Neutrophil (primary cell): ENCODE measurements at regions not wholly inside any gene's neighbourhood (a gene's known extent, or its start where the extent isn't known, plus 50 kb on each side); places are given as distances from the start of the nearest gene placed in this dataset.
"Not testable (repeated sequence)": the region's sequence is repeated elsewhere in the genome, so short reads cannot be mapped to it uniquely, and the experiment has no call there.

Experiments used
- H3K27ac ChIP-seq: fragments of 200-600 bp; sonication (generic); 2 replicates; pipeline ENCODE4 v1.5.1; 2016; ENCODE audit warnings: mild to moderate bottlenecking, moderate library complexity
- H3K27me3 ChIP-seq: fragments of 200-600 bp; sonication (generic); 2 replicates; pipeline ENCODE4 v1.6.0; 2016; ENCODE audit warnings: mild to moderate bottlenecking
- H3K36me3 ChIP-seq: fragments of 200-600 bp; sonication (generic); 2 replicates; pipeline ENCODE4 v1.5.1; 2017
- H3K4me1 ChIP-seq, 2 experiments: fragments of 200-600 bp in 1 of 2; sonication (generic) in 1 of 2; 1 replicate in 1 of 2; 2 replicates in 1 of 2; pipeline versions ENCODE4 v1.5.1 to v1.6.1; 2013 to 2016; ENCODE audit warnings: low read depth in 1 of 2, low read length in 1 of 2, mild to moderate bottlenecking in 1 of 2, moderate library complexity in 1 of 2; ENCODE audit not compliant: control insufficient read depth in 1 of 2, insufficient read depth in 1 of 2
- H3K4me3 ChIP-seq, 2 experiments: fragments of 200-600 bp in 1 of 2; sonication (generic) in 1 of 2; 1 replicate in 1 of 2; 2 replicates in 1 of 2; pipeline ENCODE4 v1.5.1; 2013 to 2016; ENCODE audit warnings: low read depth in 1 of 2, low read length in 1 of 2, mild to moderate bottlenecking in 1 of 2, moderate library complexity in 1 of 2
- H3K9me3 ChIP-seq: fragments of 200-600 bp; sonication (generic); 2 replicates; pipeline ENCODE4 v1.5.1; 2016
- CTCF ChIP-seq: fragments of 200-600 bp; sonication (generic); IDR thresholded peaks from 2 replicates; pipeline ENCODE4 v1.5.1; 2016; ENCODE audit warnings: antibody characterized with exemption

GRCh38 chr1:56132520-56132919 lies 446.8 kb downstream of the PLPP3 start:
- no peaks in the 10 kb centered on the region for H3K9me3 ChIP-seq
- no peaks in the 10 kb centered on the region for H3K36me3 ChIP-seq
- H3K4me1 ChIP-seq, result no peaks in the 10 kb centered on the region
- no peak overlapping the region for H3K4me3 ChIP-seq
- H3K27me3 ChIP-seq, result no peaks in the 10 kb centered on the region
- no peak overlapping the region for H3K27ac ChIP-seq
- no peak for TF ChIP-seq CTCF

GRCh38 chr1:56129837-56130236 lies 449.5 kb downstream of the PLPP3 start:
- no peaks in the 10 kb centered on the region for H3K27me3 ChIP-seq
- no peaks in the 10 kb centered on the region for H3K36me3 ChIP-seq
- no peaks in the 10 kb centered on the region for H3K4me1 ChIP-seq
- TF ChIP-seq CTCF, result no peak
- H3K9me3 ChIP-seq, result no peaks in the 10 kb centered on the region
- H3K27ac ChIP-seq, result no peak overlapping the region
- no peak overlapping the region for H3K4me3 ChIP-seq

- H3K27ac ChIP-seq, result no peak overlapping the region
- H3K4me3 ChIP-seq, result no peak overlapping the region
- no peaks in the 10 kb centered on the region for H3K9me3 ChIP-seq
- no peaks in the 10 kb centered on the region for H3K36me3 ChIP-seq
- H3K27me3 ChIP-seq, result no peaks in the 10 kb centered on the region
- TF ChIP-seq CTCF, result no peak
- H3K4me1 ChIP-seq, result no peaks in the 10 kb centered on the region
Observed at GRCh38 chr1:56125316-56125715, 454.0 kb downstream of the PLPP3 start.

- no peaks in the 10 kb centered on the region for H3K27me3 ChIP-seq
- no peak for TF ChIP-seq CTCF
- H3K9me3 ChIP-seq, result no peaks in the 10 kb centered on the region
- H3K27ac ChIP-seq, result no peak overlapping the region
- H3K4me1 ChIP-seq, result no peaks in the 10 kb centered on the region
- no peak overlapping the region for H3K4me3 ChIP-seq
- no peaks in the 10 kb centered on the region for H3K36me3 ChIP-seq
Observed at GRCh38 chr1:56123826-56124225, 455.5 kb downstream of the PLPP3 start.

GRCh38 chr1:56123421-56123820 lies 455.9 kb downstream of the PLPP3 start:
- no peak overlapping the region for H3K4me3 ChIP-seq
- H3K4me1 ChIP-seq, result no peaks in the 10 kb centered on the region
- no peak for TF ChIP-seq CTCF
- H3K27me3 ChIP-seq, result no peaks in the 10 kb centered on the region
- H3K36me3 ChIP-seq, result no peaks in the 10 kb centered on the region
- no peak overlapping the region for H3K27ac ChIP-seq
- H3K9me3 ChIP-seq, result no peaks in the 10 kb centered on the region

- Histone ChIP-seq H3K4me1 (no peaks in the 10 kb centered on the region), H3K27me3 (no peaks in the 10 kb centered on the region), H3K27ac (no peak overlapping the region), H3K9me3 (no peaks in the 10 kb centered on the region), H3K36me3 (no peaks in the 10 kb centered on the region), H3K4me3 (no peak overlapping the region)
- TF ChIP-seq CTCF, result no peak
Observed at GRCh38 chr1:56120021-56120420, 459.3 kb downstream of the PLPP3 start.

GRCh38 chr1:56118676-56119075 lies 460.7 kb downstream of the PLPP3 start:
- H3K27ac ChIP-seq, H3K4me1 ChIP-seq, H3K27me3 ChIP-seq, H3K9me3 ChIP-seq, H3K4me3 ChIP-seq, H3K36me3 ChIP-seq: not testable (repeated sequence)
